Right atrium auricular region (tissue), 2 donors: ENCODE measurements at regions not wholly inside any gene's neighbourhood (a gene's known extent, or its start where the extent isn't known, plus 50 kb on each side); places are given as distances from the start of the nearest gene placed in this dataset.

ENCODE experiments used
- DNase-seq: peaks from one replicate; pipeline ENCODE4 v3.0.0-alpha.2; 2019; ENCODE audit warnings: low spot score
- H3K27ac ChIP-seq, 2 donors: fragments of 200-600 bp; sonication (generic); 1 replicate in 1 of 2; 2 replicates in 1 of 2; pipeline ENCODE4 v1.5.1; 2016 to 2019
- H3K27me3 ChIP-seq, 2 donors: fragments of 200-600 bp; sonication (generic); one replicate each; pipeline versions ENCODE4 v1.5.1 to v1.6.0; 2017 to 2019
- H3K36me3 ChIP-seq: fragments of 200-600 bp; sonication (generic); one replicate; pipeline ENCODE4 v1.5.1; 2016
- H3K4me1 ChIP-seq, 2 donors: fragments of 200-600 bp; sonication (generic); one replicate each; pipeline versions ENCODE4 v1.5.1 to v1.6.0; 2017 to 2019
- H3K4me3 ChIP-seq, 2 donors: fragments of 200-600 bp; sonication (generic); 1 replicate in 1 of 2; 2 replicates in 1 of 2; pipeline ENCODE4 v1.5.1; 2017 to 2019; ENCODE audit warnings: mild to moderate bottlenecking in 1 of 2, moderate library complexity in 1 of 2
- H3K9me3 ChIP-seq, 2 donors: fragments of 200-600 bp; sonication (generic); one replicate each; pipeline ENCODE4 v1.5.1; 2019
- CTCF ChIP-seq, 2 donors: fragments of 200-600 bp; sonication (generic); IDR thresholded peaks; one replicate each; pipeline ENCODE4 v1.5.1; 2019; ENCODE audit warnings: antibody characterized with exemption in 2 of 2

GRCh38 chr3:181470349-181470748 is 241.4 kb upstream of the SOX2 start:
- Histone ChIP-seq H3K27me3 (no peaks in the 10 kb centered on the region), H3K4me1 (no peaks in the 10 kb centered on the region), H3K9me3 (peaks cover 0 to 25% of the 10 kb centered on the region in 2 donors), H3K36me3 (no peaks in the 10 kb centered on the region), H3K4me3 (no peak overlapping the region), H3K27ac (no peak overlapping the region)
- no peak for TF ChIP-seq CTCF (IDR thresholded peaks at IDR 0.05)
- DNase-seq: no peak

DNA sequence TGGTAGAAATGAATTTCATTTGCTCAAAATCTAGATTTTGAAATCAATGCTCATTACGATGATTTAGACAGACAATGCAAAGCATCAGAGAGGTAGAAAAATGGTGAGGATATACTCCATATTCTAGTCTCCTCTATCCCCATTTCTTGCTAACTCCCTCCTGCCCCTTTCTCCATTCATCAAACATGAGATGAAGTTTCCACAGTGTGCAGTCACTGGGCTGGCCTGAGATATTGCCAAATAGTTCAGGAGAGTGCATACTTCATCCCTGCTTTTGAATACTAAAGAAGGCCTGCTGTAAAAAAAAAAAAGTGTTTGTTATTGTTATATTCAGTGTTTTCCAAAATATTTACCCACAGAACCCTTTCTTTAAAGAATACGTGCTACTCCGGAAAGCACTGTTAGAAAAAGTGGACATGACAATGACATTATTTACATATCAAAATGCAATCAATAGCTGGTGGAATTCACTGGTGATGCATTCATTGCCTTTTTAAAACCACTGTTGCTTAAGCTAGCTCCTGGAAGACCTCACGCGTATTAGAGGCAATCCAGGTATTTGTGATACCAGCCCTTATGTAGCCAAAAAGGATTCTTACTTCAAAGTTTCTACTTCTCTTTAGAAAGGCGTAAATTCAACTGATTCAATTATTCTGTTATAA is 247.6 kb upstream of the SOX2 start:
- no peak overlapping the region for H3K4me3 ChIP-seq
- H3K4me1 ChIP-seq: no peaks in the 10 kb centered on the region
- no peak for DNase-seq
- TF ChIP-seq CTCF (IDR thresholded peaks at IDR 0.05): no peak
- no peaks in the 10 kb centered on the region for H3K27me3 ChIP-seq
- no peaks in the 10 kb centered on the region for H3K36me3 ChIP-seq
- H3K9me3 ChIP-seq: no peaks in the 10 kb centered on the region
- no peak overlapping the region for H3K27ac ChIP-seq

DNA sequence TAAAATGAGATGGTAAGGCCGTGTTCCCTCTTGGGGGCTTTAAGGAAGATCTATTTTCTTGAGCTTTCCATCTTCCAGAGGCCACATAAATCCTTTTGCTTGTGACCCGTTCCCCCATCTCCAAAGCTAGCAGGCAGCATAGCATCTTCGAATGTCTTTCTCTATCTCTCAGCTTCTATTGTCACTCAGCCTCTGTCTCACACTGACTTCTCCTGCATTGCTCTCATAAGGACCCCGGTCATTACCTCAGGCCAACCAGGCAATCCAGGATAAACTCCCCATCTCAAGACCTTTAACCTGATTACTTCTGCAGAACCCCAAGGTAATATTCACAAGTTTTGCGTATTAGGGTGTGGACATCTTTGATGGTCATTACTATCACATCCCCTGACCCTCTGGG is 250.3 kb upstream of the SOX2 start:
- H3K36me3 ChIP-seq: no peaks in the 10 kb centered on the region
- no peaks in the 10 kb centered on the region for H3K27me3 ChIP-seq
- H3K9me3 ChIP-seq: no peaks in the 10 kb centered on the region
- no peak overlapping the region for H3K4me3 ChIP-seq
- H3K27ac ChIP-seq: no peak overlapping the region
- no peaks in the 10 kb centered on the region for H3K4me1 ChIP-seq
- TF ChIP-seq CTCF (IDR thresholded peaks at IDR 0.05): no peak
- no peak for DNase-seq

- no peaks in the 10 kb centered on the region for H3K36me3 ChIP-seq
- H3K27ac ChIP-seq: no peak overlapping the region
- no peak overlapping the region for H3K4me3 ChIP-seq
- no peak for TF ChIP-seq CTCF (IDR thresholded peaks at IDR 0.05)
- H3K4me1 ChIP-seq: no peaks in the 10 kb centered on the region
- H3K9me3 ChIP-seq: no peaks in the 10 kb centered on the region
- no peaks in the 10 kb centered on the region for H3K27me3 ChIP-seq
- DNase-seq: no peak
These were observed 252.2 kb upstream of the SOX2 start for GRCh38 chr3:181459516-181459915.

DNA sequence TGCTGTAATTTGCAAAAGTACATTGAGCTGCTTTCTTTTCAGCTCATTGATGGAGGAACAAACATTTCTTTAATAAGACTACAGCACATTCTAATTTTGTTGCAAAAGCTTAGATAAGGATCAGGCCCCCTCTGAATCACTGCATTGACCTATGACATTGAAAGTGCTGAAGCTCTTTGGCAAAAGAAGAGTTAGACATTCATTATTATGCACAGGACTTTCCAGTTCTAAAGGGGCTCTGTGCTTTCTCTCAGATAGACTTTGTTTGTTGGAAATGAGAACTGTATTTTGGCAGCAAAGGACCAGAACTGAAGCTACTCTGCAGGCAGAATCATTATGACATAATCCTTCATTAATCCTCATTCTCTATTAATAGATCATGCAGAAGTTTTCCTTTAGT is 252.9 kb upstream of the SOX2 start:
- no peak for TF ChIP-seq CTCF (IDR thresholded peaks at IDR 0.05)
- Histone ChIP-seq H3K27me3 (no peaks in the 10 kb centered on the region), H3K9me3 (no peaks in the 10 kb centered on the region), H3K27ac (no peak overlapping the region), H3K4me1 (no peaks in the 10 kb centered on the region), H3K4me3 (no peak overlapping the region), H3K36me3 (no peaks in the 10 kb centered on the region)
- no peak for DNase-seq

GRCh38 chr3:181457756-181458155 is 254.0 kb upstream of the SOX2 start:
- no peak for DNase-seq
- Histone ChIP-seq H3K27me3 (no peaks in the 10 kb centered on the region), H3K27ac (no peak overlapping the region), H3K4me3 (no peak overlapping the region), H3K4me1 (no peaks in the 10 kb centered on the region), H3K9me3 (no peaks in the 10 kb centered on the region), H3K36me3 (no peaks in the 10 kb centered on the region)
- no peak for TF ChIP-seq CTCF (IDR thresholded peaks at IDR 0.05)
